Osteocyte (in vitro differentiated cells): ENCODE measurements at regions not wholly inside any gene's neighbourhood (a gene's known extent, or its start where the extent isn't known, plus 50 kb on each side); places are given as distances from the start of the nearest gene placed in this dataset.

Experiments used
- DNase-seq: peaks from one replicate; pipeline ENCODE4 v3.0.0; 2021; ENCODE audit warnings: mixed read lengths; ENCODE audit not compliant: unreplicated experiment; ENCODE audit errors: extremely low spot score
- H3K27ac Mint-ChIP-seq: one replicate; pipeline ENCODE4 v1.8.0; 2021; ENCODE audit warnings: mild to moderate bottlenecking, mixed read lengths; ENCODE audit not compliant: unreplicated experiment
- H3K27me3 Mint-ChIP-seq: one replicate; pipeline ENCODE4 v1.8.0; 2021; ENCODE audit warnings: mixed read lengths; ENCODE audit not compliant: unreplicated experiment
- H3K36me3 Mint-ChIP-seq: one replicate; pipeline ENCODE4 v1.8.0; 2021; ENCODE audit warnings: mixed read lengths; ENCODE audit not compliant: unreplicated experiment
- H3K4me1 Mint-ChIP-seq: one replicate; pipeline ENCODE4 v1.8.0; 2021; ENCODE audit warnings: mixed read lengths; ENCODE audit not compliant: unreplicated experiment
- H3K4me3 Mint-ChIP-seq: one replicate; pipeline ENCODE4 v1.8.0; 2021; ENCODE audit warnings: mild to moderate bottlenecking, moderate library complexity, mixed read lengths; ENCODE audit not compliant: unreplicated experiment
- H3K9me3 Mint-ChIP-seq: one replicate; pipeline ENCODE4 v1.8.0; 2021; ENCODE audit warnings: mixed read lengths; ENCODE audit not compliant: unreplicated experiment
- CTCF ChIP-seq: fragments of 200-600 bp; sonication (generic); IDR thresholded peaks from 2 replicates; pipeline ENCODE4 v1.5.0; 2021; ENCODE audit warnings: antibody characterized with exemption, mild to moderate bottlenecking, moderate library complexity

DNA sequence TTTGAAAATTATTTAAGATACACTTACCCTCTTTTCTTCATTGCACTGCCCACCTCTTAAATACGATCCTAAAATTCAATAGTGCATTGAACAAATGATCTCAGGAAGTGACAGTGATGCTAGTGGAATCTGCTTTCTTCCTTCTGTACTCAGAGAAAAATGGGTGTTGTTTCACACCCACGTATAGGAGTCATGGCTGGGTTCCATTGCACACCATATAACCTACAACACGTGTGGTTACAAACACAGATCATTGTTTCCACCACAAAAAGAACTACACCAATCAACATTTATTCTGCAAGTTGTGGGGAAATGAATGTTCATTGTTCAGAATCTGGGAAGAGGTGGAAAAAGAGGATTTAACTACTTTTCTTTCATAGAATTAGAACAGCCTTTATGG, 275.9 kb downstream of the MAN2A1 start:
- DNase-seq: no peak
- Mint-ChIP-seq H3K27ac (no peak overlapping the region), H3K27me3 (no peaks in the 10 kb centered on the region), H3K4me3 (no peak overlapping the region), H3K4me1 (no peaks in the 10 kb centered on the region), H3K36me3 (no peaks in the 10 kb centered on the region), H3K9me3 (no peaks in the 10 kb centered on the region)
- no peak for TF ChIP-seq CTCF

GRCh38 chr5:109971968-109972367, 282.2 kb downstream of the MAN2A1 start:
- Mint-ChIP-seq H3K4me1 (peaks cover 14% of the 10 kb centered on the region), H3K27ac (no peak overlapping the region), H3K4me3 (no peak overlapping the region), H3K27me3 (no peaks in the 10 kb centered on the region), H3K36me3 (no peaks in the 10 kb centered on the region), H3K9me3 (peaks cover 10% of the 10 kb centered on the region)
- DNase-seq: no peak
- no peak for TF ChIP-seq CTCF

- Mint-ChIP-seq H3K9me3 (peaks cover 4% of the 10 kb centered on the region), H3K27me3 (no peaks in the 10 kb centered on the region), H3K4me3 (no peak overlapping the region), H3K4me1 (peaks cover 35% of the 10 kb centered on the region), H3K27ac (no peak overlapping the region), H3K36me3 (no peaks in the 10 kb centered on the region)
- no peak for DNase-seq
- no peak for TF ChIP-seq CTCF
Observed at GRCh38 chr5:109981979-109982378, 292.3 kb downstream of the MAN2A1 start.

- Mint-ChIP-seq H3K36me3 (no peaks in the 10 kb centered on the region), H3K9me3 (peaks cover 4% of the 10 kb centered on the region), H3K4me3 (no peak overlapping the region)
Observed at GRCh38 chr5:109982966-109983534, 293.3 kb downstream of the MAN2A1 start.

DNA sequence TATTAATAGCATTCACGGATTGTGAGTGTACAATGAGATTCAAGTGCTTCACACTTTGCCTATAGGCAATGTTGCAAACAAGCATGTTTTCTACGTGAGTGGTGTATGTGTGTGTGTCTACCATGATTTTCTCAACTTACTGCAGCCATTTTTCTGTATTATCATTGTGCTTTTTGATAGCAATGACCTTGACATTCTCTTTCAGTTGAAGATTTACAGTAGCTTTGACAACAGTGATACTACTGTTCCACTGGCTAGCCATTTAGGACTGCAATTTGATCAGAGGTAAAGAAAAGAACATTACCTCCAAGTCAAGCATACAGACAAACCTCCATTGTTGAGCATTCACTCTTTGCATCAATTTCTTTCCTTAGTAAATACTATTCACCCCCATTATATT, 297.0 kb downstream of the MAN2A1 start:
- no peak for TF ChIP-seq CTCF
- peaks cover 4% of the 10 kb centered on the region for H3K9me3 Mint-ChIP-seq
- no peak overlapping the region for H3K4me3 Mint-ChIP-seq
- H3K4me1 Mint-ChIP-seq: peaks cover 33% of the 10 kb centered on the region
- H3K27me3 Mint-ChIP-seq: no peaks in the 10 kb centered on the region
- DNase-seq: no peak
- no peaks in the 10 kb centered on the region for H3K36me3 Mint-ChIP-seq
- H3K27ac Mint-ChIP-seq: peak overlapping the region; percentile 88

More at GRCh38 chr5:109982966-109983534, 293.3 kb downstream of the MAN2A1 start:
- Mint-ChIP-seq H3K27me3 (no peaks in the 10 kb centered on the region), H3K27ac (no peak overlapping the region), H3K4me1 (peaks cover 37% of the 10 kb centered on the region)
- no peak for DNase-seq
- no peak for TF ChIP-seq CTCF
